Hepatocyte (in vitro differentiated cells): ENCODE measurements at regions not wholly inside any gene's neighbourhood (a gene's known extent, or its start where the extent isn't known, plus 50 kb on each side); places are given as distances from the start of the nearest gene placed in this dataset.

Experiments used
- DNase-seq: peaks from one replicate; pipeline ENCODE4 v3.0.0-alpha.2; 2016; ENCODE audit warnings: low spot score
- H2AFZ ChIP-seq: fragments of 200-600 bp; sonication (generic); 2 replicates; pipeline ENCODE4 v1.6.0; 2016; ENCODE audit warnings: antibody characterized with exemption, mild to moderate bottlenecking
- H3K27ac ChIP-seq: fragments of 200-600 bp; sonication (generic); 2 replicates; pipeline ENCODE4 v1.5.1; 2016; ENCODE audit warnings: mild to moderate bottlenecking
- H3K27me3 ChIP-seq: fragments of 200-600 bp; sonication (generic); 2 replicates; pipeline ENCODE4 v1.6.1; 2016
- H3K36me3 ChIP-seq: fragments of 200-600 bp; sonication (generic); replicated peaks from 2 replicates; pipeline ENCODE4 v1.5.1; 2016; ENCODE audit warnings: low read depth; ENCODE audit not compliant: insufficient read depth
- H3K4me1 ChIP-seq: fragments of 200-600 bp; sonication (generic); 2 replicates; pipeline ENCODE4 v1.5.1; 2016; ENCODE audit warnings: mild to moderate bottlenecking, moderate library complexity; ENCODE audit not compliant: insufficient read depth
- H3K4me2 ChIP-seq: fragments of 200-600 bp; sonication (generic); 2 replicates; pipeline ENCODE4 v1.6.0; 2016
- H3K4me3 ChIP-seq: fragments of 200-600 bp; sonication (generic); 2 replicates; pipeline ENCODE4 v1.5.1; 2016; ENCODE audit warnings: mild to moderate bottlenecking
- H3K79me2 ChIP-seq: fragments of 200-600 bp; sonication (generic); 2 replicates; pipeline ENCODE4 v1.6.0; 2017; ENCODE audit warnings: mild to moderate bottlenecking
- H3K9me2 ChIP-seq: fragments of 200-600 bp; sonication (generic); replicated peaks from 2 replicates; pipeline ENCODE4 v1.6.0; 2017; ENCODE audit warnings: mild to moderate bottlenecking; ENCODE audit not compliant: insufficient read depth
- H3K9me3 ChIP-seq: fragments of 200-600 bp; sonication (generic); 2 replicates; pipeline ENCODE4 v1.5.1; 2016; ENCODE audit warnings: low read depth, mild to moderate bottlenecking
- H4K20me1 ChIP-seq: fragments of 200-600 bp; sonication (generic); 2 replicates; pipeline ENCODE4 v1.6.0; 2016; ENCODE audit warnings: mild to moderate bottlenecking; ENCODE audit not compliant: insufficient read depth, poor library complexity, severe bottlenecking
- CTCF ChIP-seq: fragments of 200-600 bp; sonication (generic); IDR thresholded peaks from 2 replicates; pipeline ENCODE4 v1.5.1; 2016; ENCODE audit warnings: antibody characterized with exemption, mild to moderate bottlenecking; ENCODE audit not compliant: poor library complexity
- EZH2 ChIP-seq: fragments of 200-600 bp; sonication (generic); IDR thresholded peaks from 2 replicates; pipeline ENCODE4 v1.6.1; 2016; ENCODE audit warnings: antibody characterized with exemption, mild to moderate bottlenecking, borderline replicate concordance
- EZH2phosphoT487 ChIP-seq: fragments of 200-600 bp; sonication (generic); IDR thresholded peaks from one replicate; pipeline ENCODE4 v1.6.1; 2018; ENCODE audit warnings: antibody characterized with exemption, mild to moderate bottlenecking, low read depth, moderate library complexity; ENCODE audit not compliant: unreplicated experiment, severe bottlenecking
- WGBS: methylation state at CpG from one replicate; pipeline ENCODE4 v1.1.6; 2016; ENCODE audit warnings: low lambda C conversion rate; ENCODE audit errors: missing lambda C conversion rate; 5-methylcytosine and 5-hydroxymethylcytosine counted together

GRCh38 chr12:126232711-126233110 is 1167.5 kb downstream of the AACS start:
- 77% methylated on average over 3 of the region's 3 CpGs for WGBS
- TF ChIP-seq EZH2 = no peak
- TF ChIP-seq EZH2phosphoT487 = no peak
- TF ChIP-seq CTCF = no peak

GRCh38 chr12:126233625-126234024 is 1168.4 kb downstream of the AACS start:
- H3K4me1 ChIP-seq = no peaks in the 10 kb centered on the region
- no peak overlapping the region for H3K4me2 ChIP-seq
- H3K27me3 ChIP-seq = no peaks in the 10 kb centered on the region
- H4K20me1 ChIP-seq = no peaks in the 10 kb centered on the region
- no peaks in the 10 kb centered on the region for H3K9me2 ChIP-seq
- TF ChIP-seq EZH2 (no peak), CTCF (no peak), EZH2phosphoT487 (no peak)
- no peak for DNase-seq
- no peaks in the 10 kb centered on the region for H3K79me2 ChIP-seq
- no peak overlapping the region for H2AFZ ChIP-seq
- no peak overlapping the region for H3K4me3 ChIP-seq
- H3K9me3 ChIP-seq = no peaks in the 10 kb centered on the region
- 31% methylated on average over 3 of the region's 3 CpGs for WGBS
- no peak overlapping the region for H3K27ac ChIP-seq
- no peaks in the 10 kb centered on the region for H3K36me3 ChIP-seq

More at GRCh38 chr12:126232711-126233110, 1167.5 kb downstream of the AACS start:
- no peak overlapping the region for H3K27ac ChIP-seq
- no peaks in the 10 kb centered on the region for H3K9me2 ChIP-seq
- no peak overlapping the region for H3K4me2 ChIP-seq
- H3K4me1 ChIP-seq = no peaks in the 10 kb centered on the region
- no peak overlapping the region for H2AFZ ChIP-seq
- no peaks in the 10 kb centered on the region for H4K20me1 ChIP-seq
- H3K27me3 ChIP-seq = no peaks in the 10 kb centered on the region
- H3K36me3 ChIP-seq = no peaks in the 10 kb centered on the region
- no peak overlapping the region for H3K4me3 ChIP-seq
- no peak for DNase-seq
- H3K79me2 ChIP-seq = no peaks in the 10 kb centered on the region
- H3K9me3 ChIP-seq = no peaks in the 10 kb centered on the region

GRCh38 chr12:126243814-126244440 is 1178.7 kb downstream of the AACS start:
- no peaks in the 10 kb centered on the region for H3K79me2 ChIP-seq
- no peak overlapping the region for H2AFZ ChIP-seq
- no peak overlapping the region for H3K4me3 ChIP-seq
- no peaks in the 10 kb centered on the region for H4K20me1 ChIP-seq
- no peaks in the 10 kb centered on the region for H3K9me2 ChIP-seq
- H3K27ac ChIP-seq = no peak overlapping the region
- no peak overlapping the region for H3K4me2 ChIP-seq
- no peaks in the 10 kb centered on the region for H3K4me1 ChIP-seq
- 81% methylated on average over 4 of the region's 4 CpGs for WGBS
- H3K9me3 ChIP-seq = no peaks in the 10 kb centered on the region
- no peaks in the 10 kb centered on the region for H3K36me3 ChIP-seq
- TF ChIP-seq EZH2phosphoT487 = no peak
- no peak for TF ChIP-seq CTCF
- no peak for TF ChIP-seq EZH2
- DNase-seq = no peak
- no peaks in the 10 kb centered on the region for H3K27me3 ChIP-seq

GRCh38 chr12:126247936-126248335 is 1182.7 kb downstream of the AACS start:
- TF ChIP-seq CTCF = no peak
- TF ChIP-seq EZH2 = no peak
- TF ChIP-seq EZH2phosphoT487 = no peak
- Histone ChIP-seq H3K27me3 (no peaks in the 10 kb centered on the region), H3K9me3 (no peaks in the 10 kb centered on the region), H3K36me3 (no peaks in the 10 kb centered on the region), H3K4me1 (no peaks in the 10 kb centered on the region), H2AFZ (no peak overlapping the region), H3K9me2 (no peaks in the 10 kb centered on the region), H3K4me3 (no peak overlapping the region), H3K79me2 (no peaks in the 10 kb centered on the region), H3K27ac (no peak overlapping the region), H4K20me1 (no peaks in the 10 kb centered on the region), H3K4me2 (no peak overlapping the region)
- 90% methylated on average over 1 of the region's 1 CpG for WGBS
- no peak for DNase-seq
